ENCODE measurements at regions not wholly inside any gene's neighbourhood (a gene's known extent, or its start where the extent isn't known, plus 50 kb on each side); places are given as distances from the start of the nearest gene placed in this dataset.

GRCh38 chr12:58064666-58065065 lies 123.3 kb downstream of the ATP23 start:
- Histone ChIP-seq H3K9me3 (ENCODE audit: insufficient read depth, low read length) (no peaks in the 10 kb centered on the region), H3K4me3 (ENCODE audit: insufficient read depth, low read length, poor library complexity, severe bottlenecking) (no peak overlapping the region), H3K9ac (ENCODE audit: low read length) (no peak overlapping the region), H3F3A (ENCODE audit: insufficient read depth) (no peaks in the 10 kb centered on the region), H3K27ac (ENCODE audit: low read depth, low read length) (no peak overlapping the region), H4K20me1 (ENCODE audit: low read depth, low read length) (no peaks in the 10 kb centered on the region), H3K27me3 (ENCODE audit: low read length) (no peaks in the 10 kb centered on the region), H3K79me2 (ENCODE audit: insufficient read depth, low read length) (no peaks in the 10 kb centered on the region), H3K4me2 (ENCODE audit: low read depth, low read length, poor library complexity, severe bottlenecking) (no peak overlapping the region), H3K36me3 (ENCODE audit: low read length) (no peaks in the 10 kb centered on the region), H3K9me2 (replicated peaks; ENCODE audit: insufficient read depth, low read length) (no peaks in the 10 kb centered on the region), H2AFZ (ENCODE audit: low read depth, low read length, severe bottlenecking) (no peak overlapping the region)
- TF ChIP-seq EZH2phosphoT487 (conservative IDR thresholded peaks at IDR 0.05; ENCODE audit: low read length) (no peak), CTCF (IDR thresholded peaks at IDR 0.05; ENCODE audit: insufficient read depth, low read length, poor library complexity, severe bottlenecking) (no peak)

- H3K4me2 ChIP-seq (ENCODE audit: low read depth, low read length, poor library complexity, severe bottlenecking), result no peak overlapping the region
- H3K79me2 ChIP-seq (ENCODE audit: insufficient read depth, low read length), result no peaks in the 10 kb centered on the region
- no peak overlapping the region for H3K4me3 ChIP-seq (ENCODE audit: insufficient read depth, low read length, poor library complexity, severe bottlenecking)
- no peak for TF ChIP-seq EZH2phosphoT487 (conservative IDR thresholded peaks at IDR 0.05; ENCODE audit: low read length)
- no peak for TF ChIP-seq CTCF (IDR thresholded peaks at IDR 0.05; ENCODE audit: insufficient read depth, low read length, poor library complexity, severe bottlenecking)
- H3K27ac ChIP-seq (ENCODE audit: low read depth, low read length), result no peak overlapping the region
- no peaks in the 10 kb centered on the region for H3K9me3 ChIP-seq (ENCODE audit: insufficient read depth, low read length)
- no peak overlapping the region for H2AFZ ChIP-seq (ENCODE audit: low read depth, low read length, severe bottlenecking)
- H3K9me2 ChIP-seq (replicated peaks; ENCODE audit: insufficient read depth, low read length), result no peaks in the 10 kb centered on the region
- no peaks in the 10 kb centered on the region for H3K27me3 ChIP-seq (ENCODE audit: low read length)
- H4K20me1 ChIP-seq (ENCODE audit: low read depth, low read length), result no peaks in the 10 kb centered on the region
- no peaks in the 10 kb centered on the region for H3K36me3 ChIP-seq (ENCODE audit: low read length)
- no peaks in the 10 kb centered on the region for H3F3A ChIP-seq (ENCODE audit: insufficient read depth)
- H3K9ac ChIP-seq (ENCODE audit: low read length), result no peak overlapping the region
Measured at GRCh38 chr12:58066296-58066695, 124.9 kb downstream of the ATP23 start.

- H3F3A ChIP-seq (ENCODE audit: insufficient read depth), result no peaks in the 10 kb centered on the region
- no peaks in the 10 kb centered on the region for H3K27me3 ChIP-seq (ENCODE audit: low read length)
- H3K36me3 ChIP-seq (ENCODE audit: low read length), result no peaks in the 10 kb centered on the region
- no peaks in the 10 kb centered on the region for H3K9me3 ChIP-seq (ENCODE audit: insufficient read depth, low read length)
- H4K20me1 ChIP-seq (ENCODE audit: low read depth, low read length), result no peaks in the 10 kb centered on the region
- no peak overlapping the region for H2AFZ ChIP-seq (ENCODE audit: low read depth, low read length, severe bottlenecking)
- TF ChIP-seq CTCF (IDR thresholded peaks at IDR 0.05; ENCODE audit: insufficient read depth, low read length, poor library complexity, severe bottlenecking), result no peak
- TF ChIP-seq EZH2phosphoT487 (conservative IDR thresholded peaks at IDR 0.05; ENCODE audit: low read length), result no peak
- H3K27ac ChIP-seq (ENCODE audit: low read depth, low read length), result no peak overlapping the region
- no peak overlapping the region for H3K9ac ChIP-seq (ENCODE audit: low read length)
- no peaks in the 10 kb centered on the region for H3K79me2 ChIP-seq (ENCODE audit: insufficient read depth, low read length)
- H3K4me3 ChIP-seq (ENCODE audit: insufficient read depth, low read length, poor library complexity, severe bottlenecking), result no peak overlapping the region
- H3K9me2 ChIP-seq (replicated peaks; ENCODE audit: insufficient read depth, low read length), result no peaks in the 10 kb centered on the region
- H3K4me2 ChIP-seq (ENCODE audit: low read depth, low read length, poor library complexity, severe bottlenecking), result no peak overlapping the region
Measured at GRCh38 chr12:58067610-58068387, 126.4 kb downstream of the ATP23 start.
